RWPE1 (cell line): ENCODE measurements at regions not wholly inside any gene's neighbourhood (a gene's known extent, or its start where the extent isn't known, plus 50 kb on each side); places are given as distances from the start of the nearest gene placed in this dataset.

ENCODE experiments used
- CTCF ChIA-PET: fragments of 350-600 bp; sonication (Branson Sonifier 250); formaldehyde crosslinking; extraction: SDS; loops from one replicate; lab custom pipeline; 2021; lab: Yijun Ruan, JAX
- POLR2A ChIA-PET: fragments of 400-600 bp; formaldehyde crosslinking; extraction: SDS; loops from one replicate; lab custom pipeline; 2020; ENCODE audit warnings: antibody characterized with exemption; ENCODE audit not compliant: low non-redundant PET; lab: Yijun Ruan, JAX
- DNase-seq: peaks from one replicate; pipeline ENCODE4 v3.0.0; 2012; ENCODE audit warnings: low spot score
- H3K27ac ChIP-seq: fragments of 450-650 bp; 2 replicates; pipeline ENCODE4 v1.5.1; 2017
- CTCF ChIP-seq: fragments of 450-650 bp; conservative IDR thresholded peaks from 2 replicates; pipeline ENCODE4 v1.5.1; 2017; ENCODE audit warnings: low read depth, mild to moderate bottlenecking

- no peak for DNase-seq
- no peak overlapping the region for H3K27ac ChIP-seq
- TF ChIP-seq CTCF, result no peak
- ChIA-PET POLR2A (no interaction called here), CTCF (no interaction called here)
Observed at GRCh38 chr6:14946753-14947152, 299.1 kb upstream of the JARID2 start.

GRCh38 chr6:14948586-14949245 is 297.2 kb upstream of the JARID2 start:
- ChIA-PET POLR2A (no interaction called here), CTCF (interaction anchor here (0.7 kb wide), 1 partner anchor 396 kb away, joined by 3 read pairs; no protein-coding TSS in a partner anchor)
- DNase-seq, result no peak
- H3K27ac ChIP-seq, result no peak overlapping the region
- no peak for TF ChIP-seq CTCF

- ChIA-PET POLR2A (no interaction called here), CTCF (no interaction called here)
- TF ChIP-seq CTCF, result no peak
- no peak overlapping the region for H3K27ac ChIP-seq
- DNase-seq, result no peak
Observed at GRCh38 chr6:14950103-14950969, 295.5 kb upstream of the JARID2 start.

GRCh38 chr6:14950970-14951276 is 294.9 kb upstream of the JARID2 start:
- H3K27ac ChIP-seq, result no peak overlapping the region
- no peak for TF ChIP-seq CTCF
- CTCF ChIA-PET, result interaction anchor here (1.1 kb wide), 1 partner anchor 40 kb away, joined by 4 read pairs; no protein-coding TSS in a partner anchor
- POLR2A ChIA-PET, result no interaction called here
- DNase-seq, result no peak

- no peak overlapping the region for H3K27ac ChIP-seq
- ChIA-PET POLR2A (interaction anchor here (0.7 kb wide), 1 partner anchor 16 kb away, joined by 4 read pairs; no protein-coding TSS in a partner anchor), CTCF (interaction anchor here (1.1 kb wide), 1 partner anchor 40 kb away, joined by 4 read pairs; no protein-coding TSS in a partner anchor)
- no peak for DNase-seq
- TF ChIP-seq CTCF, result no peak
Observed at GRCh38 chr6:14951704-14952103, 294.2 kb upstream of the JARID2 start.

- H3K27ac ChIP-seq, result no peak overlapping the region
- CTCF ChIA-PET, result no interaction called here
- no peak for DNase-seq
- POLR2A ChIA-PET, result no interaction called here
- no peak for TF ChIP-seq CTCF
Observed at GRCh38 chr6:14953836-14954235, 292.0 kb upstream of the JARID2 start.
